ENCODE measurements at regions not wholly inside any gene's neighbourhood (a gene's known extent, or its start where the extent isn't known, plus 50 kb on each side); places are given as distances from the start of the nearest gene placed in this dataset.

GRCh38 chr6:139485185-139485584 is 110.7 kb upstream of the CITED2 start:
- TF ChIP-seq HNRNPH1 (optimal IDR thresholded peaks at IDR 0.05; ENCODE audit: low read depth, low read length) (no peak), BCL6 (CRISPR knock-in tag; IDR thresholded peaks at IDR 0.05) (no peak), E2F4 (CRISPR knock-in tag; IDR thresholded peaks at IDR 0.05; ENCODE audit: low read depth) (no peak), TCF7L2 (IDR thresholded peaks at IDR 0.05; ENCODE audit: low read depth, low read length) (no peak), TEAD1 (CRISPR knock-in tag; IDR thresholded peaks at IDR 0.05) (no peak), POLR2AphosphoS5 (IDR thresholded peaks at IDR 0.05; ENCODE audit: control insufficient read depth, insufficient read depth, low read depth, low read length) (no peak), MNT (conservative IDR thresholded peaks at IDR 0.05) (no peak)

Data from K562 (cell line).